IPS-15b (cell line): ENCODE measurements at regions not wholly inside any gene's neighbourhood (a gene's known extent, or its start where the extent isn't known, plus 50 kb on each side); places are given as distances from the start of the nearest gene placed in this dataset.

Source experiments
- H3K27me3 ChIP-seq: one replicate; pipeline ENCODE4 v1.6.1; 2013; ENCODE audit warnings: low read length; ENCODE audit not compliant: control insufficient read depth, insufficient read depth
- H3K36me3 ChIP-seq: one replicate; pipeline ENCODE4 v1.6.1; 2013; ENCODE audit warnings: low read length; ENCODE audit not compliant: control insufficient read depth, insufficient read depth
- H3K4me1 ChIP-seq: one replicate; pipeline ENCODE4 v1.6.1; 2013; ENCODE audit warnings: mild to moderate bottlenecking, low read length; ENCODE audit not compliant: control insufficient read depth, insufficient read depth
- H3K4me3 ChIP-seq: one replicate; pipeline ENCODE4 v1.5.1; 2013; ENCODE audit warnings: low read depth, low read length
- H3K9ac ChIP-seq: one replicate; pipeline ENCODE4 v1.6.1; 2013; ENCODE audit warnings: low read depth, mild to moderate bottlenecking, low read length
- H3K9me3 ChIP-seq: one replicate; pipeline ENCODE4 v1.6.1; 2013; ENCODE audit warnings: mild to moderate bottlenecking, low read length; ENCODE audit not compliant: control insufficient read depth, insufficient read depth

GRCh38 chr2:195413422-195413821, 243.6 kb upstream of the SLC39A10 start:
- H3K27me3 ChIP-seq, result no peaks in the 10 kb centered on the region
- H3K9me3 ChIP-seq, result no peaks in the 10 kb centered on the region
- H3K4me1 ChIP-seq, result peaks cover 4% of the 10 kb centered on the region
- H3K4me3 ChIP-seq, result no peak overlapping the region
- H3K36me3 ChIP-seq, result no peaks in the 10 kb centered on the region
- no peak overlapping the region for H3K9ac ChIP-seq

GRCh38 chr2:195411219-195411687, 245.8 kb upstream of the SLC39A10 start:
- no peaks in the 10 kb centered on the region for H3K9me3 ChIP-seq
- H3K27me3 ChIP-seq, result no peaks in the 10 kb centered on the region
- peaks cover 7% of the 10 kb centered on the region for H3K4me1 ChIP-seq
- no peak overlapping the region for H3K4me3 ChIP-seq
- no peaks in the 10 kb centered on the region for H3K36me3 ChIP-seq
- no peak overlapping the region for H3K9ac ChIP-seq

GRCh38 chr2:195410074-195410671, 246.9 kb upstream of the SLC39A10 start:
- Histone ChIP-seq H3K36me3 (no peaks in the 10 kb centered on the region), H3K9me3 (no peaks in the 10 kb centered on the region), H3K9ac (no peak overlapping the region), H3K4me1 (peaks cover 7% of the 10 kb centered on the region), H3K4me3 (no peak overlapping the region), H3K27me3 (no peaks in the 10 kb centered on the region)

GRCh38 chr2:195408811-195409210, 248.2 kb upstream of the SLC39A10 start:
- H3K36me3 ChIP-seq, result no peaks in the 10 kb centered on the region
- no peaks in the 10 kb centered on the region for H3K9me3 ChIP-seq
- no peaks in the 10 kb centered on the region for H3K27me3 ChIP-seq
- H3K9ac ChIP-seq, result no peak overlapping the region
- H3K4me1 ChIP-seq, result peaks cover 7% of the 10 kb centered on the region
- no peak overlapping the region for H3K4me3 ChIP-seq

DNA sequence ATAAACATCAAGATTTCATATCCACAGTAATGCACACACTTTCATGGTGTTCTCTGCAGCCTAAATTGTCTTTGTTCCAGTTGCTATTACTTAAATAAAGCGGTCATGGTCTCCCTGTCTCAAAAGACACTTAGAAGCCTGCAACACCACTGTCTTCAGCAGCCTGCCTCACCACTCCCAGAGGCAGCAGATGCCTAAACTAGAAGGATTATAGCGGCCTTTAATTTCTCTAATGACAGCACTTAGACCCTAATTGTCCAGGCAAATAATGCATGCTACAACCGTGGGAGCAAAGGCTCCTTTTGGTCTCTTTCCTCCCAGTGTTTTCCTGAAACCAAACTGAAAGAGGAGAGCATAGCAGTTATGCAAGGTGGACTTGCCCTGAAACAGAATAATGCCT, 248.8 kb upstream of the SLC39A10 start:
- Histone ChIP-seq H3K36me3 (no peaks in the 10 kb centered on the region), H3K4me1 (peaks cover 4% of the 10 kb centered on the region), H3K4me3 (no peak overlapping the region)

GRCh38 chr2:195407783-195408182, 249.2 kb upstream of the SLC39A10 start:
- Histone ChIP-seq H3K4me1 (peaks cover 4% of the 10 kb centered on the region), H3K27me3 (no peaks in the 10 kb centered on the region)

More for the DNA sequence above, 248.8 kb upstream of the SLC39A10 start:
- no peak overlapping the region for H3K9ac ChIP-seq
- H3K27me3 ChIP-seq, result no peaks in the 10 kb centered on the region
- H3K9me3 ChIP-seq, result no peaks in the 10 kb centered on the region

GRCh38 chr2:195406886-195407603, 250.0 kb upstream of the SLC39A10 start:
- Histone ChIP-seq H3K4me1 (peaks cover 4% of the 10 kb centered on the region), H3K4me3 (no peak overlapping the region)

More at GRCh38 chr2:195407783-195408182, 249.2 kb upstream of the SLC39A10 start:
- H3K36me3 ChIP-seq, result no peaks in the 10 kb centered on the region
- no peak overlapping the region for H3K9ac ChIP-seq
- no peaks in the 10 kb centered on the region for H3K9me3 ChIP-seq
- no peak overlapping the region for H3K4me3 ChIP-seq

DNA sequence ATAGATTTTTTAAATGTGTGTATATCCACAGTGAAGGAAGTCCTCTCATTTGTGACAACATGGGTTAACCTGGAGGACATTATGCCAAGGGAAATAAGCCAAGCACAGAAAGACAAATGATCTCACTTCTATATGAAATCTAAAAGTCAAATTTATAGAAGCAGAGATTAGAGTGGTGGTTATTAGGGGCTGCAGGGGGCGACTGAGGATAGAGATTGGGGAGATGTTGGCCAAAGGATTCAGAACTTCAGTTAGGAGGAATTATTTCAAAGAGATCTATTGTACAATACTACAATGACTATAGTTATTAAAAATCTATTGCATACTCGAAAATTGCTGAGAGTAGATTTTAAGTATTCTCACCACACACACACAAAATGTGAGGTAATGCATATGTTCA, 252.4 kb upstream of the SLC39A10 start:
- Histone ChIP-seq H3K4me1 (peaks cover 4% of the 10 kb centered on the region), H3K9ac (no peak overlapping the region), H3K9me3 (no peaks in the 10 kb centered on the region), H3K27me3 (no peaks in the 10 kb centered on the region), H3K36me3 (no peaks in the 10 kb centered on the region), H3K4me3 (no peak overlapping the region)

More at GRCh38 chr2:195406886-195407603, 250.0 kb upstream of the SLC39A10 start:
- no peaks in the 10 kb centered on the region for H3K27me3 ChIP-seq
- H3K9me3 ChIP-seq, result no peaks in the 10 kb centered on the region
- no peaks in the 10 kb centered on the region for H3K36me3 ChIP-seq
- no peak overlapping the region for H3K9ac ChIP-seq

GRCh38 chr2:195396479-195396878, 260.5 kb upstream of the SLC39A10 start:
- Histone ChIP-seq H3K9ac (no peak overlapping the region), H3K36me3 (no peaks in the 10 kb centered on the region), H3K4me3 (no peak overlapping the region), H3K9me3 (no peaks in the 10 kb centered on the region), H3K4me1 (no peaks in the 10 kb centered on the region), H3K27me3 (no peaks in the 10 kb centered on the region)

DNA sequence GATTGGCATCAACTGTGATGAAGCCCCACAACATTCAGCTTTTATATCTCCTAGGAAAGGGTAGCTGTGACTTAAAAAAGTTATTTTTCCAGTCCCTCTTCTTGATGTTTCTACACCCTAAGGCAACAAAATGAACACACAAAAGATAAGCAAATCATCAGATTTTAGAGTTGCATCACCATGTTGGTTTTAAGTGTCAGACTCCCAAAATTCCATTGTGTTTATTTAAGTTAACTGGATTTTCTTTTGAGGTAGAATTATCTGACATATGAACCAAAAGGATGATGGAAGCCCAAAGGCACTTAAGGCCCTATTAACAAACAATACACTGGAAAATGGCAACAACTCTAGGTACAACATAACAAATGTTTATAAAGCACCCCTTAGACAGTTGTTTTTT, 261.7 kb upstream of the SLC39A10 start:
- no peaks in the 10 kb centered on the region for H3K27me3 ChIP-seq

GRCh38 chr2:195392446-195393336, 264.3 kb upstream of the SLC39A10 start:
- Histone ChIP-seq H3K9me3 (no peaks in the 10 kb centered on the region), H3K4me1 (no peaks in the 10 kb centered on the region), H3K9ac (no peak overlapping the region), H3K4me3 (no peak overlapping the region), H3K27me3 (no peaks in the 10 kb centered on the region), H3K36me3 (no peaks in the 10 kb centered on the region)

More for the DNA sequence above, 261.7 kb upstream of the SLC39A10 start:
- no peak overlapping the region for H3K4me3 ChIP-seq
- no peak overlapping the region for H3K9ac ChIP-seq
- H3K4me1 ChIP-seq, result no peaks in the 10 kb centered on the region
- no peaks in the 10 kb centered on the region for H3K36me3 ChIP-seq
- H3K9me3 ChIP-seq, result no peaks in the 10 kb centered on the region
